Liver (tissue), 8 donors: ENCODE measurements at regions not wholly inside any gene's neighbourhood (a gene's known extent, or its start where the extent isn't known, plus 50 kb on each side); places are given as distances from the start of the nearest gene placed in this dataset.

ENCODE experiments used
- DNase-seq: peaks from one replicate; pipeline ENCODE4 v3.0.0-alpha.2; 2017; ENCODE audit warnings: low spot score
- H3K27ac ChIP-seq, 2 donors: one replicate each; pipeline ENCODE4 v1.7.0; 2013; ENCODE audit warnings: inconsistent platforms in 2 of 2, low read length in 2 of 2, control low read depth in 1 of 2, low read depth in 1 of 2, mild to moderate bottlenecking in 1 of 2
- H3K27me3 ChIP-seq, 4 donors: one replicate each; pipeline versions ENCODE4 v1.6.1 to v1.7.0; 2013; ENCODE audit warnings: low read length in 3 of 4, inconsistent platforms in 1 of 4, mild to moderate bottlenecking in 1 of 4, moderate library complexity in 1 of 4; ENCODE audit not compliant: control insufficient read depth in 4 of 4, insufficient read depth in 4 of 4
- H3K36me3 ChIP-seq, 4 donors: one replicate each; pipeline versions ENCODE4 v1.6.1 to v1.7.0; 2013; ENCODE audit warnings: low read length in 3 of 4, mild to moderate bottlenecking in 3 of 4, low read depth in 1 of 4, moderate library complexity in 1 of 4; ENCODE audit not compliant: control insufficient read depth in 4 of 4, insufficient read depth in 3 of 4
- H3K4me1 ChIP-seq, 4 donors: one replicate each; pipeline versions ENCODE4 v1.6.1 to v1.7.0; 2013; ENCODE audit warnings: low read length in 3 of 4, mild to moderate bottlenecking in 3 of 4, moderate library complexity in 1 of 4; ENCODE audit not compliant: control insufficient read depth in 4 of 4, insufficient read depth in 4 of 4
- H3K4me3 ChIP-seq, 3 donors: one replicate each; pipeline versions ENCODE4 v1.6.1 to v1.7.0; 2013; ENCODE audit warnings: low read length in 3 of 3, control low read depth in 1 of 3, low read depth in 1 of 3, mild to moderate bottlenecking in 1 of 3
- H3K9ac ChIP-seq, 2 donors: one replicate each; pipeline ENCODE4 v1.7.0; 2013; ENCODE audit warnings: low read length in 2 of 2, mild to moderate bottlenecking in 2 of 2, moderate library complexity in 2 of 2, control low read depth in 1 of 2, low read depth in 1 of 2
- H3K9me3 ChIP-seq, 4 donors: one replicate each; pipeline versions ENCODE4 v1.6.1 to v1.7.0; 2013; ENCODE audit warnings: low read length in 3 of 4; ENCODE audit not compliant: control insufficient read depth in 4 of 4
- ATF3 ChIP-seq: IDR thresholded peaks from 2 replicates; pipeline ENCODE4 v1.6.1; 2016; ENCODE audit warnings: antibody characterized with exemption
- CTCF ChIP-seq: fragments of 150-350 bp; IDR thresholded peaks from 2 replicates; pipeline ENCODE4 v1.5.1; 2017; ENCODE audit warnings: improper control_type of control experiment, low read depth, low read length; ENCODE audit not compliant: missing input control
- EGR1 ChIP-seq, 2 donors: IDR thresholded peaks; 2 replicates each; pipeline ENCODE4 v1.6.1; 2016 to 2018; ENCODE audit warnings: antibody characterized with exemption in 2 of 2, low read depth in 2 of 2
- FOXA1 ChIP-seq: IDR thresholded peaks from 2 replicates; pipeline ENCODE4 v1.6.1; 2016; ENCODE audit warnings: antibody characterized with exemption
- FOXA2 ChIP-seq: IDR thresholded peaks from 2 replicates; pipeline ENCODE4 v1.6.1; 2016; ENCODE audit warnings: antibody characterized with exemption
- GABPA ChIP-seq, 2 donors: IDR thresholded peaks in 1 of 2; conservative IDR thresholded peaks in 1 of 2; 2 replicates each; pipeline ENCODE4 v1.6.1; 2016; ENCODE audit warnings: antibody characterized with exemption in 2 of 2, mild to moderate bottlenecking in 1 of 2, moderate library complexity in 1 of 2
- HNF4A ChIP-seq, 2 donors: conservative IDR thresholded peaks; 2 replicates each; pipeline ENCODE4 v1.6.1; 2016; ENCODE audit warnings: antibody characterized with exemption in 2 of 2, mild to moderate bottlenecking in 2 of 2
- HNF4G ChIP-seq: IDR thresholded peaks from 2 replicates; pipeline ENCODE4 v1.6.1; 2016; ENCODE audit warnings: antibody characterized with exemption
- JUND ChIP-seq, 2 donors: IDR thresholded peaks; 2 replicates each; pipeline ENCODE4 v1.6.1; 2016; ENCODE audit warnings: antibody characterized with exemption in 2 of 2
- MAX ChIP-seq: IDR thresholded peaks from 2 replicates; pipeline ENCODE4 v1.6.1; 2016; ENCODE audit warnings: antibody characterized with exemption
- NR2F2 ChIP-seq: IDR thresholded peaks from 2 replicates; pipeline ENCODE4 v1.6.1; 2016; ENCODE audit warnings: antibody characterized with exemption
- RAD21 ChIP-seq, 2 donors: IDR thresholded peaks; 2 replicates each; pipeline ENCODE4 v1.6.1; 2016; ENCODE audit warnings: antibody characterized with exemption in 2 of 2, mild to moderate bottlenecking in 2 of 2
- REST ChIP-seq: IDR thresholded peaks from 2 replicates; pipeline ENCODE4 v1.6.1; 2016; ENCODE audit warnings: antibody characterized with exemption, mild to moderate bottlenecking
- RXRA ChIP-seq, 2 donors: IDR thresholded peaks; 2 replicates each; pipeline ENCODE4 v1.6.1; 2017 to 2018; ENCODE audit warnings: antibody characterized with exemption in 2 of 2, mild to moderate bottlenecking in 1 of 2
- SP1 ChIP-seq: IDR thresholded peaks from 2 replicates; pipeline ENCODE4 v1.6.1; 2018; ENCODE audit warnings: antibody characterized with exemption, mild to moderate bottlenecking
- TAF1 ChIP-seq: conservative IDR thresholded peaks from 2 replicates; pipeline ENCODE4 v1.6.1; 2016; ENCODE audit warnings: antibody characterized with exemption, mild to moderate bottlenecking
- YY1 ChIP-seq: IDR thresholded peaks from 2 replicates; pipeline ENCODE4 v1.6.1; 2016; ENCODE audit warnings: antibody characterized with exemption, mild to moderate bottlenecking
- ZBTB33 ChIP-seq: IDR thresholded peaks from 2 replicates; pipeline ENCODE4 v1.6.1; 2016; ENCODE audit warnings: antibody characterized with exemption
- WGBS: extraction: QIAGEN DNeasy Blood & Tissue Kit; methylation state at CpG from one replicate; pipeline ENCODE4 v1.1.7; 2013; 5-methylcytosine and 5-hydroxymethylcytosine counted together
- donor health status: healthy.
- donor health status: healthy.
- donor health status: healthy.
- donor health status: healthy.
- donor health status: healthy.

- H3K27ac ChIP-seq = no peak overlapping the region
- no peaks in the 10 kb centered on the region for H3K36me3 ChIP-seq
- H3K27me3 ChIP-seq = no peaks in the 10 kb centered on the region
- no peak for DNase-seq
- TF ChIP-seq REST (no peak), GABPA (IDR thresholded peaks at IDR 0.05 in 1 of 2, conservative IDR thresholded peaks at IDR 0.05 in 1 of 2) (no peak), ZBTB33 (no peak), RAD21 (IDR thresholded peaks at IDR 0.05) (no peak), FOXA1 (no peak), FOXA2 (no peak), SP1 (no peak), YY1 (no peak), TAF1 (no peak), NR2F2 (no peak), MAX (no peak), HNF4G (no peak), JUND (IDR thresholded peaks at IDR 0.05) (no peak), CTCF (no peak), HNF4A (conservative IDR thresholded peaks at IDR 0.05) (no peak), ATF3 (no peak), EGR1 (IDR thresholded peaks at IDR 0.05; ENCODE audit: low read depth in 2 of 2) (no peak), RXRA (IDR thresholded peaks at IDR 0.05) (no peak)
- H3K4me1 ChIP-seq = no peaks in the 10 kb centered on the region
- H3K4me3 ChIP-seq = no peak overlapping the region
- H3K9me3 ChIP-seq = peaks cover 0 to 4% (median 0%) of the 10 kb centered on the region in 4 donors
- H3K9ac ChIP-seq = no peak overlapping the region
- WGBS = 77% methylated on average over 17 of the region's 17 CpGs
These were observed 276.8 kb downstream of the ADGRD1 start for GRCh38 chr12:131230340-131231031.
